NCI-H1092 (cell line): ENCODE measurements at regions not wholly inside any gene's neighbourhood (a gene's known extent, or its start where the extent isn't known, plus 50 kb on each side); places are given as distances from the start of the nearest gene placed in this dataset.
"Not testable (repeated sequence)": the region's sequence is repeated elsewhere in the genome, so short reads cannot be mapped to it uniquely, and the experiment has no call there.

ENCODE experiments used
- DNase-seq: peaks from one replicate; lab custom pipeline; 2025; lab: John Stamatoyannopoulos, UW

- DNase-seq, result no peak
Measured at GRCh38 chr6:74408844-74409243, 712.8 kb downstream of the CD109 start.

- DNase-seq, result no peak
Measured at GRCh38 chr6:74404366-74404765, 708.4 kb downstream of the CD109 start.

GRCh38 chr6:74402781-74403180 is 706.8 kb downstream of the CD109 start:
- DNase-seq, result no peak

- not testable (repeated sequence) for DNase-seq
Measured at GRCh38 chr6:74378437-74378836, 682.4 kb downstream of the CD109 start.

- no peak for DNase-seq
Measured at GRCh38 chr6:74369556-74369993, 673.6 kb downstream of the CD109 start.

- DNase-seq, result no peak
Measured at GRCh38 chr6:74368746-74369145, 672.7 kb downstream of the CD109 start.

- no peak for DNase-seq
Measured at GRCh38 chr6:74366634-74367033, 670.6 kb downstream of the CD109 start.

GRCh38 chr6:74362391-74362790 is 666.4 kb downstream of the CD109 start:
- no peak for DNase-seq

GRCh38 chr6:74357321-74357720 is 661.3 kb downstream of the CD109 start:
- no peak for DNase-seq

- DNase-seq, result no peak
Measured at GRCh38 chr6:74356391-74356790, 660.4 kb downstream of the CD109 start.

GRCh38 chr6:74346936-74347535 is 651.0 kb downstream of the CD109 start:
- DNase-seq, result no peak

GRCh38 chr6:74343804-74344203 is 647.8 kb downstream of the CD109 start:
- no peak for DNase-seq

GRCh38 chr6:74343321-74343720 is 647.3 kb downstream of the CD109 start:
- DNase-seq, result not testable (repeated sequence)

- no peak for DNase-seq
Measured at GRCh38 chr6:74334722-74335121, 638.7 kb downstream of the CD109 start.

GRCh38 chr6:74333406-74333805 is 637.4 kb downstream of the CD109 start:
- DNase-seq, result no peak

GRCh38 chr6:74320715-74321114 is 624.7 kb downstream of the CD109 start:
- no peak for DNase-seq

- DNase-seq, result no peak
Measured at GRCh38 chr6:74320074-74320473, 624.1 kb downstream of the CD109 start.

- DNase-seq, result no peak
Measured at GRCh38 chr6:74319292-74319691, 623.3 kb downstream of the CD109 start.

- no peak for DNase-seq
Measured at GRCh38 chr6:74318738-74319137, 622.7 kb downstream of the CD109 start.

GRCh38 chr6:74312081-74312480 is 616.1 kb downstream of the CD109 start:
- DNase-seq, result no peak

GRCh38 chr6:74311431-74311830 is 615.4 kb downstream of the CD109 start:
- DNase-seq, result no peak

- no peak for DNase-seq
Measured at GRCh38 chr6:74289884-74290283, 593.9 kb downstream of the CD109 start.

- no peak for DNase-seq
Measured at GRCh38 chr6:74287932-74288331, 591.9 kb downstream of the CD109 start.

GRCh38 chr6:74287441-74287840 is 591.4 kb downstream of the CD109 start:
- DNase-seq, result no peak

- no peak for DNase-seq
Measured at GRCh38 chr6:74284284-74284683, 588.3 kb downstream of the CD109 start.
